ENCODE measurements at regions not wholly inside any gene's neighbourhood (a gene's known extent, or its start where the extent isn't known, plus 50 kb on each side); places are given as distances from the start of the nearest gene placed in this dataset.

DNA sequence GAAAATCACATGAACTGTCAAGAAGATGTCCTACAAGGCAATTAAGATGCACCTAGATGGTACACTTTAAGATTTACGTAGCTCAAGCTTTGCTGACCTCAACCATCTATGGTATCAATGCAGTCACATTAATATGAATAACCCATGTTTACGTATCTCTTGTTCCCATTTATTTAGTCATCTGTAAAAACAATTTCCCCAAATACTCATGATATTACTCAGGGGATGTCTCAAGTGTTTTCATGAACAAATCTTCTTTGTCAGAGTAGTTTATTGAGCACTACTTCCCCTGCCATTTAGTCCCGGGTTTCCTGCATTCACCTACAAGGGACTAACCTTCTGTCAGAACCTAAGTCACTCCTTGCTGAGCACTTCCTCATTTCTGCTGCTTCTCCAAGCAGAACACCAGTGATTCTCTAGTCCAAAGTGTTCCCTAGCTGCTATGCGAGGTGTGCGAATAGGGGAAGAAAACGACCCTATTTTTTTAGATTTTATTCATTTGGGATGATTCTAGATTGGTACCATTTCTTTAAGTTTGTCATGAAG lies 554.3 kb upstream of the LRRC4C start:
- intact Hi-C loops (cut with DNase I; ENCODE audit: low total_unique reads) = no loop called here
- Histone ChIP-seq H3K4me3 (no peak overlapping the region), H3K9me3 (no peaks in the 10 kb centered on the region), H3K36me3 (no peaks in the 10 kb centered on the region), H3K27ac (no peak overlapping the region), H3K27me3 (no peaks in the 10 kb centered on the region), H3K4me1 (no peaks in the 10 kb centered on the region)
- DNase-seq = no peak
- TF ChIP-seq, protein P1, sequence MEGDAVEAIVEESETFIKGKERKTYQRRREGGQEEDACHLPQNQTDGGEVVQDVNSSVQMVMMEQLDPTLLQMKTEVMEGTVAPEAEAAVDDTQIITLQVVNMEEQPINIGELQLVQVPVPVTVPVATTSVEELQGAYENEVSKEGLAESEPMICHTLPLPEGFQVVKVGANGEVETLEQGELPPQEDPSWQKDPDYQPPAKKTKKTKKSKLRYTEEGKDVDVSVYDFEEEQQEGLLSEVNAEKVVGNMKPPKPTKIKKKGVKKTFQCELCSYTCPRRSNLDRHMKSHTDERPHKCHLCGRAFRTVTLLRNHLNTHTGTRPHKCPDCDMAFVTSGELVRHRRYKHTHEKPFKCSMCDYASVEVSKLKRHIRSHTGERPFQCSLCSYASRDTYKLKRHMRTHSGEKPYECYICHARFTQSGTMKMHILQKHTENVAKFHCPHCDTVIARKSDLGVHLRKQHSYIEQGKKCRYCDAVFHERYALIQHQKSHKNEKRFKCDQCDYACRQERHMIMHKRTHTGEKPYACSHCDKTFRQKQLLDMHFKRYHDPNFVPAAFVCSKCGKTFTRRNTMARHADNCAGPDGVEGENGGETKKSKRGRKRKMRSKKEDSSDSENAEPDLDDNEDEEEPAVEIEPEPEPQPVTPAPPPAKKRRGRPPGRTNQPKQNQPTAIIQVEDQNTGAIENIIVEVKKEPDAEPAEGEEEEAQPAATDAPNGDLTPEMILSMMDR (IDR thresholded peaks at IDR 0.05) = no peak
- no peak for TF ChIP-seq POLR2A (IDR thresholded peaks at IDR 0.05)

DNA sequence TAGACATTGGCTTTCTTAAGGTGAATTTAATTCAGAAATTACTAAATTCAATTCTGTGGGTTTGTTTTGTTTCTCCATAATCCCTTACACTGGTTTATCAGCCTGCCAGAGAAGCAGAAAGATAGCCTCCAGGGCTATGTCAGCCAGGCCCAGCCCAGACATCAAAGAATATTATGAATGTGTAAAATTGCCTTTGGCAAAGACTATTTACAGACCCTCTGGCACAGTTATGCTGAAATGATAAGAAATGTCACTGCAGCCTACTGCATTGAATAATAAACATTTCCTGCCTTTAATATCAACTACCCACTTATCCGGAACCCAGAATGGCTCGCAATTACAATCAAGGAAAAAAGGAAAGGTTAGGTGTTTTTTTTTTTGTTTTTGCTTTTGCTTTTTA lies 562.5 kb upstream of the LRRC4C start:
- Histone ChIP-seq H3K4me3 (no peak overlapping the region), H3K36me3 (no peaks in the 10 kb centered on the region), H3K27ac (no peak overlapping the region), H3K4me1 (no peaks in the 10 kb centered on the region), H3K27me3 (no peaks in the 10 kb centered on the region), H3K9me3 (no peaks in the 10 kb centered on the region)
- intact Hi-C loops (cut with DNase I; ENCODE audit: low total_unique reads) = no loop called here
- no peak for DNase-seq
- no peak for TF ChIP-seq POLR2A (IDR thresholded peaks at IDR 0.05)
- TF ChIP-seq, protein P1 (IDR thresholded peaks at IDR 0.05) = no peak

DNA sequence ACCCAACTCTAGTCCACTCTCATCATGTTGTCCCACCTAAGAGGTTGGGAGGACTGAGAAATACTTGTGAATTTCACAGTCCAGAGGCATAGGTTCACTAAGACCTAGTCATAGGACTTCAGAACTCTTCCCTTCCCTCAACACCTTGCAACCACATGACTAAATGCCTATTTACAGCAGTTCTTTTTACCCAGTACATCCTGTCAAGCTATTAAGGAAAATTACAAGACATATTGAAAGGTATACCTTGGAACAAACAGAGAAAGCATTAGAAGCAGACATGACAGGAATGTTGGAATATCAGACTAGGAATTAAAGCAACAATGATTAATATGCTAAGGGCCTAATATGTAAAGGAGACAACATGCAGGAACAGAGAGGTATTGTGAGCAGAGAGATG lies 563.8 kb upstream of the LRRC4C start:
- intact Hi-C loops (cut with DNase I; ENCODE audit: low total_unique reads) = no loop called here
- H3K4me3 ChIP-seq = no peak overlapping the region
- H3K4me1 ChIP-seq = no peaks in the 10 kb centered on the region
- H3K27ac ChIP-seq = no peak overlapping the region
- no peaks in the 10 kb centered on the region for H3K36me3 ChIP-seq
- DNase-seq = no peak
- H3K9me3 ChIP-seq = no peaks in the 10 kb centered on the region
- TF ChIP-seq, protein P1 (IDR thresholded peaks at IDR 0.05) = no peak
- no peak for TF ChIP-seq POLR2A (IDR thresholded peaks at IDR 0.05)
- no peaks in the 10 kb centered on the region for H3K27me3 ChIP-seq

DNA sequence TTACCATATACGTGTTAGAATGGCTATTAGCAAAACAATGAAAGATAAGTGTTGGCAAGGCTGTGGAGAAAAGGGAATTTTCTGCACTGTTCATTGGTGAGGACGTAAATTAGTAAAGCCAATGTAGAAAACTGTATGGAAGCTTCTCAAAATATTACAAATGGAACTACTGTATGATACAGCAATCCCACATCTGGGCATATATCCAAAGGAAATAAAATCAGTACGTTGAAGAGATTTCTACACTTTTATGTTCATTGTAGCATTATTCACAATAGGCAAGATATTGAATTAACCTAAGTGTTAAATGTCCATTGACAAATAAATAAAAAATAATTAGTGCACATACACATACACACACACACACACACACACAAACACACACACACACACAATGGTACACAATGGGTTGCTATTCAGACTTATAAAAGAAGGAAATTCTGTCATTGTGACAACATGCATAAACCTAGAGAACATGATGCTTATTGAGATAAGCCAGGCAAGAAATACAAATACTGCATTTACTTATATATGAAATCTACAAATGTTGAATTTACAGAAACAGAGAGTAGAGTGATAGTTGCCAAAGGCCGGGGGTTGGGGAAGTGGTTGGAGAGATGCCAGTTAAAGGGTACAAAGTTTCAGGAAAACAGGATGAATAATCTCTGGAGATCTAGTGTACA lies 565.8 kb upstream of the LRRC4C start:
- H3K4me1 ChIP-seq = no peaks in the 10 kb centered on the region
- no peaks in the 10 kb centered on the region for H3K27me3 ChIP-seq
- no peak overlapping the region for H3K27ac ChIP-seq
- no peak for TF ChIP-seq POLR2A (IDR thresholded peaks at IDR 0.05)
- TF ChIP-seq, protein P1 (IDR thresholded peaks at IDR 0.05) = no peak
- no peaks in the 10 kb centered on the region for H3K9me3 ChIP-seq
- DNase-seq = no peak
- no peaks in the 10 kb centered on the region for H3K36me3 ChIP-seq
- intact Hi-C loops (cut with DNase I; ENCODE audit: low total_unique reads) = no loop called here
- no peak overlapping the region for H3K4me3 ChIP-seq

DNA sequence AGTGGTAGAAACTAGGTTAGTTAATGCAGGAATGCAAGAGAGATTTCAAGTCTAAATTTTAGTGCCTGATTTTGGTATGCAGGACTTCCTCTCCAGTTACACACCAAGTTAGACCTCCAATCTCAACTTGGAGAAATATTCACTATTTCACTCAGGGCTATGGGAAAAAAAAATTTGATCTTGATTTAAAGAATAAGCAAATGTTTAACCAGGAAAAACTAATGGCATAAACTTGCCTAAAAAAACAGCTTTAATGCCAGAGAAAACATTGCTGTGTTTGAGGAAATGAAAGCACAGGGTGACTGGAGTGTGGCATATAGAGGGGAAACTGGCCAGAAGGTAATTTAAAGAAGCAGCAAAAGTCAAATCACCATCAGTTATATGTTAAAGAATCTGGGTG lies 575.4 kb upstream of the LRRC4C start:
- Histone ChIP-seq H3K27ac (no peak overlapping the region), H3K4me1 (no peaks in the 10 kb centered on the region), H3K4me3 (no peak overlapping the region), H3K36me3 (no peaks in the 10 kb centered on the region), H3K9me3 (no peaks in the 10 kb centered on the region), H3K27me3 (no peaks in the 10 kb centered on the region)
- no peak for DNase-seq
- TF ChIP-seq, protein P1 (IDR thresholded peaks at IDR 0.05) = no peak
- TF ChIP-seq POLR2A (IDR thresholded peaks at IDR 0.05) = no peak
- intact Hi-C loops (cut with DNase I; ENCODE audit: low total_unique reads) = no loop called here

Data from uterus (tissue), 3 donors.